H1 (cell line): ENCODE measurements at regions not wholly inside any gene's neighbourhood (a gene's known extent, or its start where the extent isn't known, plus 50 kb on each side); places are given as distances from the start of the nearest gene placed in this dataset.

Experiments used
- HDAC6 ChIP-seq: IDR thresholded peaks from one replicate; pipeline ENCODE4 v1.7.1; 2012; ENCODE audit warnings: low read depth, mild to moderate bottlenecking, inconsistent platforms, low read length, moderate library complexity
- POLR2AphosphoS5 ChIP-seq: IDR thresholded peaks from 2 replicates; pipeline ENCODE4 v1.6.1; 2011; ENCODE audit warnings: low read depth, low read length
- SIN3A ChIP-seq, 2 experiments: IDR thresholded peaks in 1 of 2; conservative IDR thresholded peaks in 1 of 2; 2 replicates each; pipeline ENCODE4 v1.6.1; 2011 to 2012; ENCODE audit warnings: low read length in 2 of 2, improper control_type of control experiment in 1 of 2, low read depth in 1 of 2, mild to moderate bottlenecking in 1 of 2

DNA sequence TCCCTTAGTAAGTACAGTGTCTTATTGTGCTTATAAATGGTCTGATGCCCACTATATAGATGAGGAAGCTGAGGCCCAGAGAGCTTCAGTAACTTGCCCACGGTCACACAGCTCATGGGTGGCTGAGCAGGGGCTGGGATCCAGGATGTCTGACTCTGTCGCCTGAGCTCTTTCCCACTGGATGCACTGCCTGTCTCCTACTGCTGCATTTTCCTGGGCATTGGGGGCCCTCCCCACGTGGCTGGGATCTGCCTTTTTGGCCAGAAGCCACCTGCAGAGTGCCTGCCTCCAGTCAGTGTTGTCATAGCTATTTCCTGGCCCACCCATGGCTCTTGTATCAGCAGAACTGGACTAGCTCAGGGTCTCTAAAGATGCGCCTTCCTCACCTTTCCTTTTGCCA, 57.5 kb upstream of the TAMM41 start (continued):
- no peak for TF ChIP-seq POLR2AphosphoS5
- no peak for TF ChIP-seq HDAC6
- no peak for TF ChIP-seq SIN3A (conservative IDR thresholded peaks at IDR 0.05 in 1 of 2, IDR thresholded peaks at IDR 0.05 in 1 of 2; ENCODE audit: low read depth in 1 of 2, low read length in 2 of 2)
